IPS DF 6.9 (cell line): ENCODE measurements at regions not wholly inside any gene's neighbourhood (a gene's known extent, or its start where the extent isn't known, plus 50 kb on each side); places are given as distances from the start of the nearest gene placed in this dataset.
"Not testable (repeated sequence)": the region's sequence is repeated elsewhere in the genome, so short reads cannot be mapped to it uniquely, and the experiment has no call there.

Experiments
- DNase-seq: peaks from one replicate; pipeline ENCODE4 v3.0.0-alpha.2; 2013; ENCODE audit warnings: low read depth, low spot score
- H3K27ac ChIP-seq: one replicate; pipeline ENCODE4 v1.5.1; 2013; ENCODE audit warnings: low read length, control low read depth
- H3K27me3 ChIP-seq: 2 replicates; pipeline ENCODE4 v1.6.1; 2013; ENCODE audit warnings: mild to moderate bottlenecking, low read length; ENCODE audit not compliant: control insufficient read depth, insufficient read depth
- H3K36me3 ChIP-seq: 2 replicates; pipeline ENCODE4 v1.6.1; 2013; ENCODE audit warnings: low read length; ENCODE audit not compliant: control insufficient read depth, insufficient read depth
- H3K4me1 ChIP-seq: 2 replicates; pipeline ENCODE4 v1.6.1; 2013; ENCODE audit warnings: low read length; ENCODE audit not compliant: control insufficient read depth, insufficient read depth
- H3K4me3 ChIP-seq: 2 replicates; pipeline ENCODE4 v1.5.1; 2013; ENCODE audit warnings: mild to moderate bottlenecking, low read length
- H3K9me3 ChIP-seq: 2 replicates; pipeline ENCODE4 v1.6.1; 2013; ENCODE audit warnings: low read length, inconsistent platforms; ENCODE audit not compliant: control insufficient read depth, insufficient read depth
- WGBS: extraction: QIAGEN DNeasy Blood & Tissue Kit; methylation state at CpG from one replicate; pipeline ENCODE4 v1.1.7; 2013; ENCODE audit warnings: mixed read lengths, missing lambda C conversion rate; ENCODE audit not compliant: insufficient read length, insufficient coverage; 5-methylcytosine and 5-hydroxymethylcytosine counted together

- H3K4me1 ChIP-seq, H3K4me3 ChIP-seq, H3K36me3 ChIP-seq, H3K27me3 ChIP-seq, H3K27ac ChIP-seq, H3K9me3 ChIP-seq, DNase-seq: not testable (repeated sequence)
- WGBS = no CpG with 5 or more reads among the region's 53 CpGs
Observed at GRCh38 chr1:176396604-176397395, 66.2 kb upstream of the PAPPA2 start.

DNA sequence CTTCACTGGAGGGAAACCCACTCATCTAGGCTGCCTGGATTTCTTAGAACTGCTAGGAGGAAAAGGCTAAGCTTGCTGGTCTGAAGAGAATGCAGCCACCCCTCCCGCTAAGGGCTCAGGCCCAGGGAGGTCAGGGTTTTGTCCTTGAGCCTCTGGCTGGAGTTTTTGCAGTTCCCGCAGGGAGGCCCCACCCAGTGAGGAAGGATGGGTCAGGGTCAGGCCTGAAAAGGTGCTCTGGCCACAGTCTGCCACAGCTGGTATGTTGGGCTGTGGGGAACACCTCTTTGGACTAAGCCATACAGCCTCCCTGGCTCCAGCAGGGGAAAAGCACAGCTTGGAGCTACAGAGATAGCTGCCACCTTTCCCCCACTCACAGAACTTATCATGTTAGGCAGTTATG is 71.4 kb upstream of the PAPPA2 start:
- no CpG with 5 or more reads among the region's 2 CpGs for WGBS
- H3K4me3 ChIP-seq = no peak overlapping the region
- no peak for DNase-seq

GRCh38 chr1:176384841-176385240 is 78.1 kb upstream of the PAPPA2 start:
- no peak for DNase-seq
- no peak overlapping the region for H3K27ac ChIP-seq
- no peaks in the 10 kb centered on the region for H3K9me3 ChIP-seq
- no peaks in the 10 kb centered on the region for H3K36me3 ChIP-seq
- H3K27me3 ChIP-seq = no peaks in the 10 kb centered on the region
- H3K4me3 ChIP-seq = no peak overlapping the region
- H3K4me1 ChIP-seq = no peaks in the 10 kb centered on the region

More for the DNA sequence above, 71.4 kb upstream of the PAPPA2 start:
- Histone ChIP-seq H3K27me3 (no peaks in the 10 kb centered on the region), H3K36me3 (no peaks in the 10 kb centered on the region), H3K27ac (no peak overlapping the region), H3K9me3 (no peaks in the 10 kb centered on the region), H3K4me1 (no peaks in the 10 kb centered on the region)

- no peak overlapping the region for H3K27ac ChIP-seq
- no CpG with 5 or more reads among the region's 1 CpG for WGBS
- H3K27me3 ChIP-seq = no peaks in the 10 kb centered on the region
- H3K4me3 ChIP-seq = no peak overlapping the region
- no peaks in the 10 kb centered on the region for H3K36me3 ChIP-seq
- H3K4me1 ChIP-seq = no peaks in the 10 kb centered on the region
- H3K9me3 ChIP-seq = no peaks in the 10 kb centered on the region
- DNase-seq = no peak
Observed at GRCh38 chr1:176382163-176382562, 80.8 kb upstream of the PAPPA2 start.

GRCh38 chr1:176379626-176380339 is 83.2 kb upstream of the PAPPA2 start:
- H3K36me3 ChIP-seq = no peaks in the 10 kb centered on the region
- no peaks in the 10 kb centered on the region for H3K4me1 ChIP-seq
- no CpG with 5 or more reads among the region's 5 CpGs for WGBS
- DNase-seq = no peak
- no peak overlapping the region for H3K4me3 ChIP-seq
- H3K27me3 ChIP-seq = no peaks in the 10 kb centered on the region
- H3K27ac ChIP-seq = no peak overlapping the region
- H3K9me3 ChIP-seq = no peaks in the 10 kb centered on the region

GRCh38 chr1:176374967-176375569 is 87.9 kb upstream of the PAPPA2 start:
- no peaks in the 10 kb centered on the region for H3K36me3 ChIP-seq
- no CpG with 5 or more reads among the region's 7 CpGs for WGBS
- no peaks in the 10 kb centered on the region for H3K4me1 ChIP-seq
- no peaks in the 10 kb centered on the region for H3K27me3 ChIP-seq
- peak; percentile 66 for DNase-seq
- no peak overlapping the region for H3K27ac ChIP-seq
- H3K9me3 ChIP-seq = no peaks in the 10 kb centered on the region
- H3K4me3 ChIP-seq = no peak overlapping the region

GRCh38 chr1:176364236-176364905 is 98.6 kb upstream of the PAPPA2 start:
- H3K4me1 ChIP-seq = peaks cover 2% of the 10 kb centered on the region; the same call in 1 of the 2 replicates
- no CpG with 5 or more reads among the region's 7 CpGs for whole genome bisulfite sequencing
- DNase-seq = no peak
- H3K9me3 ChIP-seq = no peaks in the 10 kb centered on the region
- no peak overlapping the region for H3K4me3 ChIP-seq
- H3K36me3 ChIP-seq = no peaks in the 10 kb centered on the region
- no peaks in the 10 kb centered on the region for H3K27me3 ChIP-seq
- no peak overlapping the region for H3K27ac ChIP-seq

- H3K36me3 ChIP-seq, H3K4me3 ChIP-seq, H3K9me3 ChIP-seq, H3K4me1 ChIP-seq, H3K27ac ChIP-seq, DNase-seq, H3K27me3 ChIP-seq: not testable (repeated sequence)
- no CpG with 5 or more reads among the region's 42 CpGs for WGBS
Observed at GRCh38 chr1:176349135-176349715, 113.8 kb upstream of the PAPPA2 start.

- Histone ChIP-seq H3K36me3 (no peaks in the 10 kb centered on the region), H3K4me3 (no peak overlapping the region), H3K27ac (no peak overlapping the region), H3K9me3 (no peaks in the 10 kb centered on the region; the same call in none of the 2 replicates), H3K27me3 (no peaks in the 10 kb centered on the region), H3K4me1 (no peaks in the 10 kb centered on the region)
- no peak for DNase-seq
- WGBS = no CpG with 5 or more reads among the region's 3 CpGs
Observed at GRCh38 chr1:176341656-176342055, 121.3 kb upstream of the PAPPA2 start.

DNA sequence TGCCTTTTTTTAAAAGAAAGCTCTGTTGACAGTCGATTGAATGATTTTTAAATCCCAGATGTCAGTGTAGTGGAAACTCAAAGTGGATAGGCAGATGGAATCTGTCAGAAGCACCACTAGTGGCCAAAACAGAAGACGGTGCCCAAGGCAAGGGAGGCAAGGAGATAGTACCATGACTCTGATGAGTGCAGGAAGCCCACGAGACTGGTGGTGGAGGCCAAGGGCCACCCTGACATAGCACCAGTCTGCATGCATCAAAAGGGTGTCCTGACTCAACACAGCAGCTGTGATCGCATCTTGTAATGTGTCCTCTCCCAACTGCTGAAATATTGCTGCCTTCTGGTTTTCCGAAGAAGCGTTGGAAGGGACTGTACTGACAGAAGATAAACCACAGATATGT is 124.1 kb upstream of the PAPPA2 start:
- no CpG with 5 or more reads among the region's 6 CpGs for WGBS
- Histone ChIP-seq H3K27ac (no peak overlapping the region), H3K4me1 (no peaks in the 10 kb centered on the region), H3K36me3 (no peaks in the 10 kb centered on the region), H3K4me3 (no peak overlapping the region), H3K9me3 (no peaks in the 10 kb centered on the region), H3K27me3 (no peaks in the 10 kb centered on the region)
- no peak for DNase-seq
